Stomach (tissue), 4 donors: ENCODE measurements at regions not wholly inside any gene's neighbourhood (a gene's known extent, or its start where the extent isn't known, plus 50 kb on each side); places are given as distances from the start of the nearest gene placed in this dataset.

Experiments used
- CTCF ChIP-seq, 7 experiments: fragments of 450-650 bp in 4 of 7; fragments of 200-600 bp in 3 of 7; sonication (generic) in 3 of 7; IDR thresholded peaks; one replicate each; pipeline ENCODE4 v1.5.1; 2016 to 2019; ENCODE audit warnings: antibody characterized with exemption in 7 of 7, control low read depth in 2 of 7, mild to moderate bottlenecking in 1 of 7
- EP300 ChIP-seq: sonication (generic); formaldehyde crosslinking; IDR thresholded peaks from one replicate; pipeline ENCODE4 v1.6.1; 2017; ENCODE audit warnings: antibody characterized with exemption
- POLR2A ChIP-seq, 4 donors: fragments of 450-650 bp; IDR thresholded peaks; one replicate each; pipeline ENCODE4 v1.6.1; 2016; ENCODE audit warnings: antibody characterized with exemption in 4 of 4, control low read depth in 2 of 4, mild to moderate bottlenecking in 1 of 4, moderate library complexity in 1 of 4
- POLR2AphosphoS5 ChIP-seq, 3 donors: sonication (generic); formaldehyde crosslinking; IDR thresholded peaks; one replicate each; pipeline ENCODE4 v1.6.1; 2016; ENCODE audit warnings: antibody characterized with exemption in 3 of 3

DNA sequence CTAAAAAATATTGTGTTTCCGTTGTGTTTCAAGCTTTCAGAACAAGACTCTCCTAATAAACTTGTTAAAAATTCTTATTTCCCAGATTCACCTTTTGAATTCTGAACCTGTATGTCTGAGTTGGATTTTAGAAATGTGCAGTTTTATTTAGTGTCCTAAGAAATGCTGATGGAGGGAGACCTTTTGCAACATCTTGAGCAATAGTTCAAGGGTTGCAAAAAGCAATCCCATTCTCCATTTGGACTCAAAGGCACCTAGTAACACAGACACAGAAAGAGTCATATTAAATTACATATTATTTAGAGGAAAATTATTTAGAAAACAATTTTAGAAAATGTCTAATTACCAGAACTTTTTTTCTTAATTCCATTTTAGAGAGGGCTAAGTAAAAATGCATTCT lies 448.5 kb downstream of the FRK start:
- TF ChIP-seq POLR2AphosphoS5 (IDR thresholded peaks at IDR 0.05) (no peak), CTCF (IDR thresholded peaks at IDR 0.05) (no peak), POLR2A (IDR thresholded peaks at IDR 0.05) (no peak), EP300 (no peak)
